H1 (cell line): ENCODE measurements at regions not wholly inside any gene's neighbourhood (a gene's known extent, or its start where the extent isn't known, plus 50 kb on each side); places are given as distances from the start of the nearest gene placed in this dataset.

ENCODE experiments used
- CTCF ChIA-PET: fragments of 300-600 bp; sonication (Branson Sonifier 250); formaldehyde crosslinking; loops from one replicate; lab custom pipeline; 2021; ENCODE audit not compliant: partially characterized antibody; lab: Charles Lee
- POLR2A ChIA-PET: fragments of 300-600 bp; sonication (Branson Sonifier 250); formaldehyde crosslinking; loops from one replicate; lab custom pipeline; 2021; ENCODE audit warnings: inconsistent platforms; ENCODE audit not compliant: partially characterized antibody; lab: Charles Lee
- DNase-seq, 2 experiments: peaks; one replicate each; pipeline versions ENCODE4 v3.0.0 to v3.0.0-alpha.2; 2010 to 2022; ENCODE audit warnings: low spot score in 2 of 2, low read depth in 1 of 2, mixed read lengths in 1 of 2
- FAIRE-seq: peaks from 2 replicates; lab custom pipeline; 2011; peaks lifted over from hg19 to GRCh38; lab: Jason Lieb, UNC
- H2AFZ ChIP-seq: 2 replicates; pipeline ENCODE4 v1.8.1; 2012; ENCODE audit warnings: low read length, inconsistent platforms
- H2AK5ac ChIP-seq: 2 replicates; pipeline ENCODE4 v1.6.1; 2013; ENCODE audit warnings: low read depth, low read length
- H2BK120ac ChIP-seq: replicated peaks from 2 replicates; pipeline ENCODE3; 2013; ENCODE audit warnings: low read depth, low read length, inconsistent platforms
- H2BK12ac ChIP-seq: 2 replicates; pipeline ENCODE4 v1.6.1; 2013; ENCODE audit warnings: low read depth, low read length
- H2BK15ac ChIP-seq: 2 replicates; pipeline ENCODE4 v1.6.1; 2013; ENCODE audit warnings: low read length
- H2BK20ac ChIP-seq: 2 replicates; pipeline ENCODE4 v1.6.1; 2013; ENCODE audit warnings: low read length
- H2BK5ac ChIP-seq: 2 replicates; pipeline ENCODE4 v1.6.1; 2013; ENCODE audit warnings: low read depth, low read length
- H3K14ac ChIP-seq: 2 replicates; pipeline ENCODE4 v1.6.1; 2013; ENCODE audit warnings: inconsistent platforms; ENCODE audit not compliant: insufficient read length
- H3K18ac ChIP-seq: 2 replicates; pipeline ENCODE4 v1.6.1; 2013; ENCODE audit warnings: low read length; ENCODE audit errors: extremely low read depth
- H3K23ac ChIP-seq: 2 replicates; pipeline ENCODE4 v1.6.1; 2013; ENCODE audit warnings: inconsistent platforms; ENCODE audit not compliant: insufficient read length
- H3K23me2 ChIP-seq: 2 replicates; pipeline ENCODE4 v1.6.1; 2013; ENCODE audit warnings: low read depth, low read length
- H3K27ac ChIP-seq: 2 replicates; pipeline ENCODE4 v1.6.1; 2011; ENCODE audit warnings: low read depth, low read length, inconsistent platforms
- H3K27me3 ChIP-seq, 4 experiments: replicated peaks in 1 of 4; 1 replicate in 1 of 4; 2 replicates in 3 of 4; pipeline versions ENCODE4 v1.6.1 to v1.8.1; 2011 to 2013; ENCODE audit warnings: low read length in 3 of 4, mild to moderate bottlenecking in 3 of 4, inconsistent platforms in 2 of 4, mixed read lengths in 2 of 4, moderate library complexity in 1 of 4; ENCODE audit not compliant: control insufficient read depth in 3 of 4, insufficient read depth in 3 of 4; ENCODE audit errors: extremely low read depth in 1 of 4
- H3K36me3 ChIP-seq, 4 experiments: 2 replicates each; pipeline versions ENCODE4 v1.6.1 to v1.8.1; 2011 to 2013; ENCODE audit warnings: mild to moderate bottlenecking in 4 of 4, low read length in 3 of 4, moderate library complexity in 2 of 4, control low read depth in 1 of 4, inconsistent platforms in 1 of 4; ENCODE audit not compliant: insufficient read depth in 4 of 4, control insufficient read depth in 2 of 4
- H3K4ac ChIP-seq: replicated peaks from 2 replicates; pipeline ENCODE3; 2013; ENCODE audit warnings: low read length, low read depth, mixed read lengths, inconsistent platforms; ENCODE audit not compliant: insufficient read length
- H3K4me1 ChIP-seq, 4 experiments: replicated peaks in 1 of 4; 1 replicate in 1 of 4; 2 replicates in 3 of 4; pipeline versions ENCODE4 v1.6.1 to v1.8.1; 2011 to 2013; ENCODE audit warnings: low read length in 3 of 4, inconsistent platforms in 2 of 4, mixed read lengths in 1 of 4; ENCODE audit not compliant: insufficient read depth in 4 of 4, control insufficient read depth in 3 of 4
- H3K4me2 ChIP-seq, 2 experiments: 2 replicates each; pipeline versions ENCODE4 v1.6.1 to v1.8.1; 2011 to 2013; ENCODE audit warnings: low read depth in 2 of 2, low read length in 2 of 2, control low read depth in 1 of 2, inconsistent platforms in 1 of 2, mild to moderate bottlenecking in 1 of 2; ENCODE audit not compliant: insufficient read depth in 1 of 2
- H3K4me3 ChIP-seq, 4 experiments: fragments of 200-600, 300-600 bp in 1 of 4; sonication (generic), shearing (Covaris generic), sonication (Bioruptor Twin) in 1 of 4; 2 replicates each; pipeline versions ENCODE4 v1.5.1 to v1.8.1; 2011 to 2016; ENCODE audit warnings: low read length in 4 of 4, low read depth in 3 of 4, control low read depth in 2 of 4, inconsistent platforms in 2 of 4, mild to moderate bottlenecking in 2 of 4, mixed read lengths in 1 of 4, moderate library complexity in 1 of 4; ENCODE audit not compliant: insufficient read depth in 2 of 4; ENCODE audit errors: extremely low read depth in 1 of 4
- H3K56ac ChIP-seq: replicated peaks from 2 replicates; pipeline ENCODE3; 2013; ENCODE audit warnings: low read depth, mild to moderate bottlenecking, mixed read lengths, low read length, inconsistent platforms; ENCODE audit not compliant: insufficient read length
- H3K79me1 ChIP-seq: 2 replicates; pipeline ENCODE4 v1.6.1; 2013; ENCODE audit warnings: low read depth, low read length, control low read depth
- H3K79me2 ChIP-seq, 2 experiments: 2 replicates each; pipeline versions ENCODE4 v1.6.1 to v1.8.1; 2012 to 2013; ENCODE audit warnings: low read length in 2 of 2, mild to moderate bottlenecking in 2 of 2, inconsistent platforms in 1 of 2; ENCODE audit not compliant: insufficient read depth in 2 of 2, control insufficient read depth in 1 of 2
- H3K9ac ChIP-seq, 4 experiments: replicated peaks in 1 of 4; 1 replicate in 1 of 4; 2 replicates in 3 of 4; pipeline versions ENCODE4 v1.6.1 to v1.8.1; 2011 to 2013; ENCODE audit warnings: low read depth in 3 of 4, low read length in 3 of 4, control low read depth in 2 of 4, mild to moderate bottlenecking in 2 of 4, moderate library complexity in 2 of 4, inconsistent platforms in 1 of 4; ENCODE audit errors: extremely low read depth in 1 of 4
- H3K9me3 ChIP-seq, 2 experiments: 2 replicates each; pipeline versions ENCODE4 v1.6.1 to v1.8.1; 2012 to 2013; ENCODE audit warnings: mild to moderate bottlenecking in 2 of 2, moderate library complexity in 2 of 2, control low read depth in 1 of 2, inconsistent platforms in 1 of 2, low read depth in 1 of 2, low read length in 1 of 2, mixed read lengths in 1 of 2; ENCODE audit not compliant: insufficient read depth in 2 of 2
- H4K20me1 ChIP-seq, 2 experiments: replicated peaks in 1 of 2; 2 replicates each; pipeline versions ENCODE3 to v1.8.1; 2011 to 2013; ENCODE audit warnings: inconsistent platforms in 2 of 2, low read length in 2 of 2, mild to moderate bottlenecking in 1 of 2; ENCODE audit not compliant: insufficient read depth in 2 of 2, control insufficient read depth in 1 of 2
- H4K5ac ChIP-seq: 2 replicates; pipeline ENCODE4 v1.6.1; 2013; ENCODE audit warnings: low read length, low read depth, mixed read lengths, inconsistent platforms; ENCODE audit not compliant: insufficient read length
- H4K8ac ChIP-seq: 2 replicates; pipeline ENCODE4 v1.8.0; 2013; ENCODE audit warnings: mild to moderate bottlenecking, moderate library complexity, low read length, inconsistent platforms; ENCODE audit not compliant: insufficient read depth; ENCODE audit errors: extremely low read depth
- H4K91ac ChIP-seq: replicated peaks from 2 replicates; pipeline ENCODE3; 2013; ENCODE audit warnings: low read length, mixed read lengths, inconsistent platforms; ENCODE audit not compliant: insufficient read length
- FOSL1 ChIP-seq: IDR thresholded peaks from 2 replicates; pipeline ENCODE4 v1.6.1; 2011; ENCODE audit warnings: mild to moderate bottlenecking, low read depth, low read length, moderate library complexity; ENCODE audit not compliant: insufficient read depth
- JUND ChIP-seq: IDR thresholded peaks from 2 replicates; pipeline ENCODE4 v1.6.1; 2011; ENCODE audit warnings: mild to moderate bottlenecking, improper control_type of control experiment, low read length
- NANOG ChIP-seq: IDR thresholded peaks from 2 replicates; pipeline ENCODE4 v1.6.1; 2011; ENCODE audit warnings: low read length, low read depth, mild to moderate bottlenecking, inconsistent platforms; ENCODE audit not compliant: insufficient read depth, poor library complexity, severe bottlenecking
- RFX5 ChIP-seq: IDR thresholded peaks from 2 replicates; pipeline ENCODE4 v1.6.1; 2011; ENCODE audit warnings: low read depth, low read length, improper control_type of control experiment, borderline replicate concordance
- SAP30 ChIP-seq: fragments of 300-600 bp; sonication (generic); IDR thresholded peaks from 2 replicates; pipeline ENCODE4 v1.7.1; 2012; ENCODE audit warnings: low read length, moderate library complexity, mild to moderate bottlenecking, inconsistent platforms; ENCODE audit not compliant: insufficient read depth, insufficient replicate concordance
- SP1 ChIP-seq: IDR thresholded peaks from 2 replicates; pipeline ENCODE4 v1.6.1; 2011; ENCODE audit warnings: low read depth, low read length
- SP2 ChIP-seq: IDR thresholded peaks from 2 replicates; pipeline ENCODE4 v1.6.1; 2012; ENCODE audit warnings: mild to moderate bottlenecking, low read length, inconsistent platforms
- SRF ChIP-seq: IDR thresholded peaks from 2 replicates; pipeline ENCODE4 v1.6.1; 2011; ENCODE audit warnings: mild to moderate bottlenecking, low read depth, low read length, moderate library complexity

- H4K5ac ChIP-seq: no peak overlapping the region
- no peak overlapping the region for H3K27ac ChIP-seq
- no peak overlapping the region for H4K91ac ChIP-seq
- POLR2A ChIA-PET: no interaction called here
- peaks cover 0 to 1% (median 0%) of the 10 kb centered on the region in 4 experiments; a peak in 1 of 7 replicates for H3K27me3 ChIP-seq
- no peaks in the 10 kb centered on the region for H3K79me1 ChIP-seq
- H2BK15ac ChIP-seq: no peak overlapping the region
- no peak overlapping the region for H3K4me2 ChIP-seq
- no peak overlapping the region for H2BK20ac ChIP-seq
- no peak overlapping the region for H3K23ac ChIP-seq
- H2AFZ ChIP-seq: no peak overlapping the region
- no peak overlapping the region for H3K18ac ChIP-seq
- H3K4ac ChIP-seq: no peak overlapping the region
- no peak overlapping the region for H2BK12ac ChIP-seq
- H3K23me2 ChIP-seq: no peaks in the 10 kb centered on the region
- DNase-seq (no peak), FAIRE-seq (no peak)
- no peaks in the 10 kb centered on the region for H3K9me3 ChIP-seq
- CTCF ChIA-PET: no interaction called here
- no peak overlapping the region for H3K4me3 ChIP-seq
- no peak overlapping the region for H3K14ac ChIP-seq
- no peaks in the 10 kb centered on the region for H3K36me3 ChIP-seq
- no peaks in the 10 kb centered on the region for H4K20me1 ChIP-seq
- no peak overlapping the region for H4K8ac ChIP-seq
- no peak overlapping the region for H3K56ac ChIP-seq
- no peak overlapping the region for H2AK5ac ChIP-seq
- no peaks in the 10 kb centered on the region for H3K79me2 ChIP-seq
- no peak for TF ChIP-seq FOSL1
- TF ChIP-seq SP2: no peak
- no peak for TF ChIP-seq JUND
- TF ChIP-seq RFX5: no peak
- TF ChIP-seq SP1: no peak
- no peak for TF ChIP-seq SRF
- TF ChIP-seq SAP30: no peak
- TF ChIP-seq NANOG: no peak
- H3K9ac ChIP-seq: no peak overlapping the region
- no peak overlapping the region for H2BK120ac ChIP-seq
- no peaks in the 10 kb centered on the region; a peak in 1 of 7 replicates for H3K4me1 ChIP-seq
- no peak overlapping the region for H2BK5ac ChIP-seq
Observed at GRCh38 chr2:49367003-49367402, 212.7 kb upstream of the FSHR start.
